ENCODE measurements at regions not wholly inside any gene's neighbourhood (a gene's known extent, or its start where the extent isn't known, plus 50 kb on each side); places are given as distances from the start of the nearest gene placed in this dataset.

GRCh38 chr12:19971361-19972280 lies 396.7 kb upstream of the PDE3A start:
- peak; percentile 20 to 94 for DNase-seq (ENCODE audit: low read depth in 2 of 2)
- H2AFZ ChIP-seq (ENCODE audit: low read length): no peak overlapping the region

GRCh38 chr12:19972325-19973288 lies 395.7 kb upstream of the PDE3A start:
- H3K9me3 ChIP-seq (ENCODE audit: control insufficient read depth, insufficient read depth, low read depth, low read length): no peaks in the 10 kb centered on the region
- H3K27ac ChIP-seq (ENCODE audit: insufficient read depth, low read length): no peak overlapping the region
- no peak overlapping the region for H2AFZ ChIP-seq (ENCODE audit: low read length)
- TF ChIP-seq CTCF (conservative IDR thresholded peaks at IDR 0.05 in 1 of 2, IDR thresholded peaks at IDR 0.05 in 1 of 2; ENCODE audit: low read depth in 1 of 2, low read length in 2 of 2): no peak
- no peak for TF ChIP-seq EZH2 (IDR thresholded peaks at IDR 0.05; ENCODE audit: low read length, missing control alignments)
- no peaks in the 10 kb centered on the region for H4K20me1 ChIP-seq (ENCODE audit: control insufficient read depth, extremely low read depth, insufficient read depth, low read length)
- no peaks in the 10 kb centered on the region for H3K79me2 ChIP-seq (ENCODE audit: control insufficient read depth, insufficient read depth, low read length)
- no peak overlapping the region for H3K9ac ChIP-seq (ENCODE audit: insufficient read depth, low read length)
- no peaks in the 10 kb centered on the region for H3K36me3 ChIP-seq (ENCODE audit: control insufficient read depth, insufficient read depth, low read length)
- no peaks in the 10 kb centered on the region for H3K27me3 ChIP-seq (ENCODE audit: control insufficient read depth, insufficient read depth, low read length)
- peak in 1 of 2 donors; percentile 58 for DNase-seq (ENCODE audit: low read depth in 2 of 2)
- peaks cover under 1% of the 10 kb centered on the region for H3K4me1 ChIP-seq (ENCODE audit: control insufficient read depth, extremely low read depth, insufficient read depth, low read length)
- no peak overlapping the region for H3K4me3 ChIP-seq (replicated peaks in 1 of 4; ENCODE audit: control extremely low read depth in 1 of 4, insufficient read depth in 1 of 4, low read depth in 3 of 4, low read length in 4 of 4)
- no peak overlapping the region for H3K4me2 ChIP-seq (ENCODE audit: extremely low read depth, insufficient read depth, low read length)

More at GRCh38 chr12:19971361-19972280, 396.7 kb upstream of the PDE3A start:
- H3K4me1 ChIP-seq (ENCODE audit: control insufficient read depth, extremely low read depth, insufficient read depth, low read length): peaks cover 6% of the 10 kb centered on the region
- H3K27me3 ChIP-seq (ENCODE audit: control insufficient read depth, insufficient read depth, low read length): no peaks in the 10 kb centered on the region
- no peak overlapping the region for H3K4me3 ChIP-seq (replicated peaks in 1 of 4; ENCODE audit: control extremely low read depth in 1 of 4, insufficient read depth in 1 of 4, low read depth in 3 of 4, low read length in 4 of 4)
- H4K20me1 ChIP-seq (ENCODE audit: control insufficient read depth, extremely low read depth, insufficient read depth, low read length): no peaks in the 10 kb centered on the region
- no peaks in the 10 kb centered on the region for H3K9me3 ChIP-seq (ENCODE audit: control insufficient read depth, insufficient read depth, low read depth, low read length)
- no peak overlapping the region for H3K27ac ChIP-seq (ENCODE audit: insufficient read depth, low read length)
- no peak overlapping the region for H3K9ac ChIP-seq (ENCODE audit: insufficient read depth, low read length)
- no peaks in the 10 kb centered on the region for H3K79me2 ChIP-seq (ENCODE audit: control insufficient read depth, insufficient read depth, low read length)
- no peaks in the 10 kb centered on the region for H3K36me3 ChIP-seq (ENCODE audit: control insufficient read depth, insufficient read depth, low read length)
- no peak overlapping the region for H3K4me2 ChIP-seq (ENCODE audit: extremely low read depth, insufficient read depth, low read length)
- TF ChIP-seq EZH2 (IDR thresholded peaks at IDR 0.05; ENCODE audit: low read length, missing control alignments): no peak
- TF ChIP-seq CTCF (conservative IDR thresholded peaks at IDR 0.05 in 1 of 2, IDR thresholded peaks at IDR 0.05 in 1 of 2; ENCODE audit: low read depth in 1 of 2, low read length in 2 of 2): no peak

GRCh38 chr12:19978193-19978592 lies 390.1 kb upstream of the PDE3A start:
- no peak overlapping the region for H3K4me3 ChIP-seq (replicated peaks in 1 of 4; ENCODE audit: control extremely low read depth in 1 of 4, insufficient read depth in 1 of 4, low read depth in 3 of 4, low read length in 4 of 4)
- no peak overlapping the region for H3K9ac ChIP-seq (ENCODE audit: insufficient read depth, low read length)
- no peaks in the 10 kb centered on the region for H3K9me3 ChIP-seq (ENCODE audit: control insufficient read depth, insufficient read depth, low read depth, low read length)
- no peaks in the 10 kb centered on the region for H4K20me1 ChIP-seq (ENCODE audit: control insufficient read depth, extremely low read depth, insufficient read depth, low read length)
- peak; percentile 94 to 95 for DNase-seq (ENCODE audit: low read depth in 2 of 2)
- no peak for TF ChIP-seq EZH2 (IDR thresholded peaks at IDR 0.05; ENCODE audit: low read length, missing control alignments)
- no peak for TF ChIP-seq CTCF (conservative IDR thresholded peaks at IDR 0.05 in 1 of 2, IDR thresholded peaks at IDR 0.05 in 1 of 2; ENCODE audit: low read depth in 1 of 2, low read length in 2 of 2)
- H3K4me1 ChIP-seq (ENCODE audit: control insufficient read depth, extremely low read depth, insufficient read depth, low read length): peaks cover 4% of the 10 kb centered on the region
- no peak overlapping the region for H3K27ac ChIP-seq (ENCODE audit: insufficient read depth, low read length)
- no peaks in the 10 kb centered on the region for H3K79me2 ChIP-seq (ENCODE audit: control insufficient read depth, insufficient read depth, low read length)
- no peaks in the 10 kb centered on the region for H3K27me3 ChIP-seq (ENCODE audit: control insufficient read depth, insufficient read depth, low read length)
- no peaks in the 10 kb centered on the region for H3K36me3 ChIP-seq (ENCODE audit: control insufficient read depth, insufficient read depth, low read length)
- H2AFZ ChIP-seq (ENCODE audit: low read length): no peak overlapping the region
- no peak overlapping the region for H3K4me2 ChIP-seq (ENCODE audit: extremely low read depth, insufficient read depth, low read length)

Measured in fibroblast of lung (primary cell).